ENCODE measurements at regions not wholly inside any gene's neighbourhood (a gene's known extent, or its start where the extent isn't known, plus 50 kb on each side); places are given as distances from the start of the nearest gene placed in this dataset.

GRCh38 chr17:52831536-52831935 is 673.0 kb upstream of the CA10 start:
- no peak for ATAC-seq
- TF ChIP-seq CSRNP3 (CRISPR knock-in tag; IDR thresholded peaks at IDR 0.05) (no peak), CREB5 (CRISPR knock-in tag; IDR thresholded peaks at IDR 0.05; ENCODE audit: low read depth) (no peak), GLIS3 (CRISPR knock-in tag; IDR thresholded peaks at IDR 0.05) (no peak), OSR1 (CRISPR knock-in tag; IDR thresholded peaks at IDR 0.05) (no peak), CSDC2 (CRISPR knock-in tag; IDR thresholded peaks at IDR 0.05) (no peak), ZFP30 (CRISPR knock-in tag; IDR thresholded peaks at IDR 0.05) (no peak), PPARA (CRISPR knock-in tag; IDR thresholded peaks at IDR 0.05; ENCODE audit: borderline replicate concordance) (no peak), TCF4 (CRISPR knock-in tag; IDR thresholded peaks at IDR 0.05; ENCODE audit: borderline replicate concordance) (no peak), PATZ1 (CRISPR knock-in tag; IDR thresholded peaks at IDR 0.05; ENCODE audit: borderline replicate concordance) (no peak), ZFP3 (CRISPR knock-in tag; IDR thresholded peaks at IDR 0.05) (no peak), SNAI2 (CRISPR knock-in tag; IDR thresholded peaks at IDR 0.05) (no peak), ARNTL (CRISPR knock-in tag; IDR thresholded peaks at IDR 0.05; ENCODE audit: borderline replicate concordance, low read depth) (no peak), ZNF8 (CRISPR knock-in tag; IDR thresholded peaks at IDR 0.05) (no peak)

GRCh38 chr17:52828621-52829020 is 670.1 kb upstream of the CA10 start:
- ATAC-seq, result no peak
- TF ChIP-seq ZFP3 (CRISPR knock-in tag; IDR thresholded peaks at IDR 0.05) (no peak), GLIS3 (CRISPR knock-in tag; IDR thresholded peaks at IDR 0.05) (no peak), ZNF8 (CRISPR knock-in tag; IDR thresholded peaks at IDR 0.05) (no peak), TSHZ2 (CRISPR knock-in tag; IDR thresholded peaks at IDR 0.05) (no peak), OSR1 (CRISPR knock-in tag; IDR thresholded peaks at IDR 0.05) (no peak), BACH2 (CRISPR knock-in tag; IDR thresholded peaks at IDR 0.05; ENCODE audit: borderline replicate concordance) (no peak), ISL1 (CRISPR knock-in tag; IDR thresholded peaks at IDR 0.05) (no peak), ZC3H10 (CRISPR knock-in tag; IDR thresholded peaks at IDR 0.05) (no peak), TOX (CRISPR knock-in tag; IDR thresholded peaks at IDR 0.05; ENCODE audit: borderline replicate concordance) (no peak), POU6F1 (CRISPR knock-in tag; IDR thresholded peaks at IDR 0.05; ENCODE audit: borderline replicate concordance, low read depth) (no peak), ARNTL (CRISPR knock-in tag; IDR thresholded peaks at IDR 0.05; ENCODE audit: borderline replicate concordance, low read depth) (no peak)

GRCh38 chr17:52827526-52827925 is 669.0 kb upstream of the CA10 start:
- ATAC-seq, result no peak
- no peak for TF ChIP-seq ZNF565 (CRISPR knock-in tag; conservative IDR thresholded peaks at IDR 0.05; ENCODE audit: low read depth)
- no peak for TF ChIP-seq ZFP30 (CRISPR knock-in tag; IDR thresholded peaks at IDR 0.05)
- no peak for TF ChIP-seq GLIS3 (CRISPR knock-in tag; IDR thresholded peaks at IDR 0.05)
- TF ChIP-seq TCF4 (CRISPR knock-in tag; IDR thresholded peaks at IDR 0.05; ENCODE audit: borderline replicate concordance), result no peak
- no peak for TF ChIP-seq ZFP3 (CRISPR knock-in tag; IDR thresholded peaks at IDR 0.05)
- no peak for TF ChIP-seq ZNF8 (CRISPR knock-in tag; IDR thresholded peaks at IDR 0.05)
- TF ChIP-seq ISL1 (CRISPR knock-in tag; IDR thresholded peaks at IDR 0.05), result no peak
- no peak for TF ChIP-seq CSDC2 (CRISPR knock-in tag; IDR thresholded peaks at IDR 0.05)
- no peak for TF ChIP-seq ARNTL (CRISPR knock-in tag; IDR thresholded peaks at IDR 0.05; ENCODE audit: borderline replicate concordance, low read depth)
- TF ChIP-seq ESRRG (CRISPR knock-in tag; IDR thresholded peaks at IDR 0.05), result no peak
- no peak for TF ChIP-seq ZC3H10 (CRISPR knock-in tag; IDR thresholded peaks at IDR 0.05)

Data from SK-N-SH treated with all-trans-retinoic acid at 6 μM for 48 hours (cell line).